Breast epithelium (tissue), 3 donors: ENCODE measurements at regions not wholly inside any gene's neighbourhood (a gene's known extent, or its start where the extent isn't known, plus 50 kb on each side); places are given as distances from the start of the nearest gene placed in this dataset.
"Not testable (repeated sequence)": the region's sequence is repeated elsewhere in the genome, so short reads cannot be mapped to it uniquely, and the experiment has no call there.

Experiments used
- POLR2A ChIP-seq: fragments of 450-650 bp; IDR thresholded peaks from one replicate; pipeline ENCODE4 v1.6.1; 2016; ENCODE audit warnings: antibody characterized with exemption, mild to moderate bottlenecking, moderate library complexity
- TF ChIP-seq, protein P1 (sequence below), 3 donors: fragments of 450-650 bp; IDR thresholded peaks; one replicate each; pipeline ENCODE4 v1.5.1; 2016 to 2017; ENCODE audit warnings: antibody characterized with exemption in 3 of 3, mild to moderate bottlenecking in 3 of 3, moderate library complexity in 3 of 3

DNA sequence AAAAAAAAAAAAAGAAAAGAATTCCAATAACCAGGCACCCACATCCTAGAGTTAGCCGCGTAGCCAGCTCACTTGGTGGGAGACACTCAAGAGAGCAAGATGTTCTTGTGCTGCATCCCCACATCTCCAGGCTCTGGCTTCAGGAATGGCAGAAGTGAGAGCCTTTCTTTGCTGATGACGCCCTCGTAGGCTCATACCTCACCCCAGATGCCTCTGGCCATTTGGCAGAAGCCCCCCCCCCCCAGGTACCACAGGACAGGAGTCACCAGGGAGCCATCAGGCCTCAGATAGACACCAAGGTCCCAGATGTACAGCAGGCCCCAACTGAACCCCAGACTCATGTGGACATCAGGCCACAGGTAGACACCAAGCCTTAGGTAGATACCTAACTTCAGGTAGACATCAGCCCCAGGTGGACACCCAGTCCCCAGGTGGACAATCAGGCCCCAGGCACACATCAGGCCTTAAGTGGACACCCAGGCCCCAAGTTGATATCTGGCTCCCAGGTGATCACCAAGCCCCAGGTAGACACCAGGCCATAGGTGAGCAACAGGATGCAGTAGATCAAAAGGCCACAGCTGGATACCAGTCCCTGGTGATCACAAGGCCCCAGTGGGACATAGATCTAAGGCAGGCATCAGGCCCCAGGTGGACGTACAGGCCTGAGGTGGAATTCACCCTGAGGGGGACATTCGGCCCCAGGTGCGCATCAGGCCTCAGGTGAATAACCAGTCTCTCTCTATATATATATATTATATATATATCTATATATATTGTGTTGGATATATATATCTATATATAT, 202.5 kb downstream of the POTEM start:
- TF ChIP-seq, protein P1, sequence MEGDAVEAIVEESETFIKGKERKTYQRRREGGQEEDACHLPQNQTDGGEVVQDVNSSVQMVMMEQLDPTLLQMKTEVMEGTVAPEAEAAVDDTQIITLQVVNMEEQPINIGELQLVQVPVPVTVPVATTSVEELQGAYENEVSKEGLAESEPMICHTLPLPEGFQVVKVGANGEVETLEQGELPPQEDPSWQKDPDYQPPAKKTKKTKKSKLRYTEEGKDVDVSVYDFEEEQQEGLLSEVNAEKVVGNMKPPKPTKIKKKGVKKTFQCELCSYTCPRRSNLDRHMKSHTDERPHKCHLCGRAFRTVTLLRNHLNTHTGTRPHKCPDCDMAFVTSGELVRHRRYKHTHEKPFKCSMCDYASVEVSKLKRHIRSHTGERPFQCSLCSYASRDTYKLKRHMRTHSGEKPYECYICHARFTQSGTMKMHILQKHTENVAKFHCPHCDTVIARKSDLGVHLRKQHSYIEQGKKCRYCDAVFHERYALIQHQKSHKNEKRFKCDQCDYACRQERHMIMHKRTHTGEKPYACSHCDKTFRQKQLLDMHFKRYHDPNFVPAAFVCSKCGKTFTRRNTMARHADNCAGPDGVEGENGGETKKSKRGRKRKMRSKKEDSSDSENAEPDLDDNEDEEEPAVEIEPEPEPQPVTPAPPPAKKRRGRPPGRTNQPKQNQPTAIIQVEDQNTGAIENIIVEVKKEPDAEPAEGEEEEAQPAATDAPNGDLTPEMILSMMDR (IDR thresholded peaks at IDR 0.05), result not testable (repeated sequence)
- not testable (repeated sequence) for TF ChIP-seq POLR2A
